SK-MEL-5 (cell line): ENCODE measurements at regions not wholly inside any gene's neighbourhood (a gene's known extent, or its start where the extent isn't known, plus 50 kb on each side); places are given as distances from the start of the nearest gene placed in this dataset.
"Not testable (repeated sequence)": the region's sequence is repeated elsewhere in the genome, so short reads cannot be mapped to it uniquely, and the experiment has no call there.

Experiments
- DNase-seq: peaks from one replicate; pipeline ENCODE4 v3.0.0-alpha.2; 2016; ENCODE audit warnings: low read depth, low spot score
- in situ Hi-C: cut with HindIII; loops from 2 replicates; pipeline ENCODE4 v1.10.0; 2016; ENCODE audit warnings: low sequenced_read_pairs, high pct_unique_total_duplicates, low pct_unique_long_range_greater_than_20kb

DNA sequence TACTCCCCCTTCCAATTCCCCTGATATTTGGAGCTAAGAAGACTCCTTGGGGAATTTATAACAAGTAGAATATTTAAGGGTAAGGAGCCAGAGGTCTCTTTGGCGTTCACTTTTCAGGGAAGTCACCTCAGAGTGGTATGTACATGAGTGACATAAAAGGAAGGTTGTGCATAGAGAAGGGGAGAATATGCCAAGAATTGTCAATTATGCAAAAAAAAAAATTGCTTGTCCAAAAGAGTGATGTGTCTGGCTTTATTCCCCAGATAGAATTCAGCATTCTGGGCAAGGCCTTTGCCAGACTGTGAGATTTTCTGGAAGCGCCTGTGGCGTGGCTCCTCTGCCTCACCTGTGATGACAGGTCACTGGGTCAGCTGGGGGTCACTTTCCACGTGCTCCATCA, 170.2 kb downstream of the MIAT start:
- no peak for DNase-seq
- in situ Hi-C loops: no loop called here

DNA sequence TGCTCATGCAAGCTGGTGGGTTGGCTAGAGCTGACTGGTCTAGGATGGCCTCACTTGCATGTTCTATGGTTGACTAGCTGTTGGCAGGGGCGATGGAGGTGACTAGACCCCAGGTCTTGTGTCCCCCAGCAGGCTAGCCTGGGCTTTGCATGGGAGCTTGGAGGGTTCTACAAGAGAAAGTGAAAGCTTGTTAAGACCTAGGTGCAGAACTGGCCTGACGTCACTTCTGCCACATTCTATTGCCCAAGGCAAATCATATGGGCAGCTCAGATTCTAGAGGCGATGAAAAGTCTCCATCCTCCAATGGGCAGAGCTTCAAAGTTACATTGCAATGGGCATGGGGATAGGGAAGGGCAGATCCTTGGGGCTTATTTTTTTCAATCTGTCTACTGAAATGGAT, 170.9 kb downstream of the MIAT start:
- peak; percentile 32 for DNase-seq

DNA sequence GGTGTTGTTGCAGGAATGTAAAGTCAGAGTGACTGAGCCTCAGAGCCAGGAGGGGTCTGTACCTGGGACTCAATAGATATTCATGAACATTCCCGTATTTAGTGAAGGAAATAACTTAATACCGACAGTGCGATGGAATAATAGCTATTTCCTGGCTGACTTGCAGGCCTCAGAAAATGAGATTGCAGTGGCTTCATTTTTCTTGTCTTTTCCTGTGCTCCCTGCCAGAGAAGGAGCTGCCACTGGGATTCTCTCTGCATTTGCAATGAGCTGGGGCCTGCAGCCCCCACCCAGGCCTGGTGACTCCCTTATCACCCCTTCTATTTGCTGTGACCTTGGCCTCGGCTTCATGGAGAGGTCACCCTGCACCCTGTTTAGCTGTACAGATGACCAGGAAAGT, 173.4 kb downstream of the MIAT start:
- in situ Hi-C loops: no loop called here

More for the DNA sequence above, 170.9 kb downstream of the MIAT start:
- in situ Hi-C loops: no loop called here

DNA sequence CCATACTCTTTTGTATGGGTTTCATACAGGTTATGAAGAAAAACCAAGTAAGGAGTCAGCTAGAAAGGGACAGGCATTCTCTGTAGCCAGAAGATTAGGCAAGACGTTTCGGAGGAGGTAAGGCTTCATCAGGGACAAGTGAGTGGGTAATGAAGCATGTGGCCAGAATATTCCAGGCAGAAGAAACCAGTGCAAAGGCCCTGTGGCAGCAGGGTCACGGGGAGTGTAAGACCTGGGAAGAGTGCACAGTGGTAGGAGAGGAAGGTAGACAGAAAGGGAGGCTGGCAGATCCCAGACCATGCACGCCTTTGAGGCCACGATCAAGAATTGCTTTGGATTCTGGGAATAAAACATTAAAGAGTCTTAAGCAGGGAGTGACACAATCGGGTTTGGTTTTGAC, 177.6 kb downstream of the MIAT start:
- in situ Hi-C loops: no loop called here
- no peak for DNase-seq

More for the DNA sequence above, 173.4 kb downstream of the MIAT start:
- no peak for DNase-seq

DNA sequence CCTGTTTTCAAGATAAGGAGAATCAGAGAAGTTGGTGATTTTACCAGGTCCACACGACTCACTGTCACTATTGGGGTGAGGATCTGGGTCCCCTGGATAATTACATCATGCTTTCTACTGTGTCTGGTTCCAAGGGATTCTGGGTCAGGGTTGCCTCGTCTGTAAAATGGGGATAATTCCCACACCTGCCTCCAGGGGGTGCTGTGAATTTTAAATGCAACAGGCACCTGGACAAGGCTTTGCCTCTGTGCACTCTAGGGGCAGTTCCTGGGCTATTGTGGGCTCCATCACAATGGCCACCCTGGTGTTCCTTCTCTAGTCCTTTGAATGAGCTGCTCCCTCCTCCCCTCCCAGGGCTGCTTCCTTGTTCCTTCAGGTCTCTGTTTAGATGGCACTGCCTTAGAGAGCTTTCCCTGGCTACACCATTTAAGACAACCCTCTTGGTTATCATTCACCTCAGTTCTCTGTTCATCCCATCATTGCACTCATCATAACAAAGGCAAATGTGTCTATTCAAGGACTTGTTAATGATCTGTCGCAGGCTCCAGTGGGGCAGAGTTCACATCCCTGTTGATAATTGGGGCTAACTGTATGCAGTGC, 178.6 kb downstream of the MIAT start:
- in situ Hi-C loops: no loop called here

DNA sequence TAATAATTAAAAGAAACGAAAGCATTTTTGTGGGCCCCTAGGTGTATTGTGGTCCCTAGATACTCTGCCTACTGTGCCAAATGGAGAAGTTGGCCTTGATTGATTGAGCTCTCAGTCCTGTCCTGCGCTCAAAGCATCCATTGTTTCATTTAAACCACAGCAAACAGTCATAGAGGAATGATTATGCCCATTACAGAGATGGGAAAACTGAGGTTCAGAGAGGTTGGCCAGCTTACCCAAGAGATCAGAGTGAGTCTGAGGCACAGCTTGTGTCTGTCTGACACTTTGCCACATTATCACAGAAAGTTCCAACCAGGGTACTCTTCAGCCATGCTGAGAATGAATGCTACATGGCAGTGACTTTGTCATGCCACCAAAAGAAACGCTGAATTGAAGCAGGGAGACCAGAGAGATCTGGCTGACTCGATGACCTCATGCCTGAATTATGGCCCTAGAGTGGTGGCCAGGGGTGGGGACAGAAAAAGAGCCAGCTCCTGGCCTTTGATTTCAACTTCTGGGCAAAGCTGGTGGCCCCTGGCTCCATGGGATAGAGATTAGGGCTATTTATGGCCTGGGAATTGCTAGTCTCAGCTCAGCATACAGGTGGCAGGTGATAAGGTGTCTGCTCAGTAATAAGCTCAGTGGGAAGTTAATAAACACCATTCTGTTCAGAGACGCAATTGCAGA, 180.5 kb downstream of the MIAT start:
- in situ Hi-C loops: no loop called here
- DNase-seq: no peak

More for the DNA sequence above, 178.6 kb downstream of the MIAT start:
- DNase-seq: peak; percentile 70

DNA sequence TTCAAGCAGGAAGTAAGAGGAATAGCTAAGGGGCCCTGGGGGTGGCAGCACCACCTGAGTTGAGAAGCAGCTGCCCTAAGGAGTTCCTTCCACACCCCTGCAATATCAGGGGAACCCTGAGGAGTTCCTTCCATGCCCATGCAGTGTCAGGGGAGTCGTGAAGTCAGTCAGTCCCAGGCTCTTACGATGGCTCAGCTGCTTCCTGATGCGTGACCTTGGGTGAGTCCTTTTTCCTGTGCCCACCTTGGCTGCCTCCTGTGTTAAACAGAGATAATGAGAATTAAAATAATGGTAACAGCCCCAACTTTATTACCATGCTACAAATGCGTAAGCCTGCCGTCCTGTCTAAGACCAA, 181.1 kb downstream of the MIAT start:
- no peak for DNase-seq
- in situ Hi-C loops: no loop called here

DNA sequence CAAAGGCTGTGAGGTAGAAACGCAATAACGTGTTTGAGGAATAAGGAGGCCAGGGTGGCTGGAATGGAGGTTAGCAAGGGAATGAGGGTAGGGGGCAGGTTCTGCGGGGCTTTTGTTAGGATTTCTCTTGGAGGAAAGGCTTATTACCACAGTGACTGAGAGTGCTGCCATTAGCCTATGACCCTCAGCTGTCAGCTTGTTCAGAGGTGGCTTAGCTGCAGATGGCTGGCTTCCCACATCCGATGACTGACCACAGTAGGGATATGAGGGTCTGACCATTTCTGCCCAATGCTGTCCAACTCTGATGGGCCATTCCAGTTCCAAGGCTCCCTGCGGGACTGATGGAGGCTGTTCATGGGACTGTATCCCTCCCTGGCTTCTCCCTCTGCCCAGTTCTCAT, 181.8 kb downstream of the MIAT start:
- in situ Hi-C loops: no loop called here
- no peak for DNase-seq

DNA sequence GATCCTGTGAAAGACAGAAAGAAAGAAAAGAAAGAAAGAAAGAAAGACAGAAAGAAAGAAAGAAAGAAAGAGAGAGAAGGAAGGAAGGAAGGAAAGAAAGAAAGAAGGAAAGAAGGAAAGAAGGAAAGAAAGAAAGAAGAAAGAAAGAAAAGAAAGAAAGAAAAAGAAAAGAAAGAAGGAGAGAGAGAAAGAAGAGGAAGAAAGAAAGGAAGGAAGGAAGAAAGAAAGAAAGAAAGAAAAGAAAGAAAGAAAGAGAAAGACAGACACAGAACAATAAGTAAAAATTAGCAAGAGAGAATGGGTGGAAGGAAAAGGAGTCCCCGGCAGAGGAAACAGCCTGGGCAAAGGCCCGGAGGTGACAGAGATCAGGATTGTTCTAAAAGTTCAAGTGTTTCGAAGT, 183.4 kb downstream of the MIAT start:
- DNase-seq, in situ Hi-C loops: not testable (repeated sequence)

DNA sequence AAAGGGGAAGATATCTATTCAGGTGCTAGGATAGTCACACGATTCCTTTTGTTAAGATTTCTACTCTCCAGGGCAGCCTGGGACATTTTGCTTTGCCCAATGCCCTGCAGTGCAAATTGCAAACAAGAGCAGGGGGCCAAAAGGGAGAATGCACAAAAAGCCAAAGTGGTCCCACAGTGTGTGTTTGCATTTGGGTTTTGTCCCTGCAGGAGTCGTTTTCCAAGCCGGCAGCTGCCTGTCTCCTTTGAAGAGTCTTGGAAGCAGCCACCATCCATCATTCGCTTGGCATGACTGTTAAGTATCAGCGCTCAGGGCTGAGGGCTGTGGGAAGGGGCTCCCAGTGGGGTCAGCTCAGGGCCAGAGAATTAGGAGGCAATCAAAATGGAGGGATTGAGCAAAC, 184.7 kb downstream of the MIAT start:
- in situ Hi-C loops: no loop called here
- DNase-seq: no peak

DNA sequence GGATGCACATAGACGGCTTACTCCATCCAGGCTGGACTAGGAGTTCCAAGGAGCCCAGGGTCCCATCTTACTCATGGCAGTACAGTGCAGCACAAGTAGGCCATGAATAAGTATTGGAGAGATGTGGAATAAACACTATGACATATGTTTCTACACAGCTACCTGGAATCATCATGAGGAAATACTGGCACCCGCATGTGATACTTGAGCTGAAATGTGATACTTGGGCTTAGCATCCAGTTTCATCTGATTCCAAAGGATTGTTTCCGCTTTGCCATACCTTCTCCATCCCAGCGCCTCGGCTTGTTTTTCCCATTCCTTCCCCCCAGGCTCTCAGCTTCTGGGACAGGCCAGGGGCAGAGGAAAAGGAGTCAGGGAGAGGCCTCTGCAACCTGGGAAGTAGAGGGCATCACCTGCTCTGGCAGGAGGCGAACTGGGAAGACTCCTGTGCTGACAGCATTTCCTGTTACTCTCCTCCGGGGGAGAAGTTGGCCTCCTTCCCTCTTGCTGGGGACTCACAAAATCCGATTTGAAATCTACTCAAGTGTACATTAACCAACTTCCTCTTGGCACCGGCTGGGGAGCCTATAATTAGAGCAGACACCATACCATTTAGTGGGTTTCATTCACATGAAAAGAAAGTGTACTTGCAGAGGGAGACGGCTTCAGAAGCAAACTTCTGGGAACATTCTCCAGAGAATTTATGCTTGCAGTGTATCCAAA, 187.8 kb downstream of the MIAT start:
- in situ Hi-C loops: no loop called here
- no peak for DNase-seq

DNA sequence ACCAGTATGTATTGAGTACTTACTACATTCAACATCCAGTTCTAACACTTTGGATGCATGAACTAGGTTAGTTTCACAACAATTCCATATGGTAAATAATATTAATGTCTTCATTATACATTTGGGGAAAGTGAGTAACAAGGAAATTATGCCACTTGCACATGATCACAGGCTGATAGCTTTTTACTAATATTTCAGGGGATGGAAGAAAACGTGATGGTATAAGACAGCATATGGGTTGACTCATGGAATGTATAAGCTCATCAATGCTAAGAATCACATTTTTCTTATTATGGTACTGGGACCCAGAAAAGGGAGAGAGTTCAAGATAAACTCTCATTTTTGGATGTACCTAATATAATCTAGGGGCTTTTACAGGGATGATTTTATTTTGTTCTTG, 188.7 kb downstream of the MIAT start:
- no peak for DNase-seq
- in situ Hi-C loops: no loop called here

DNA sequence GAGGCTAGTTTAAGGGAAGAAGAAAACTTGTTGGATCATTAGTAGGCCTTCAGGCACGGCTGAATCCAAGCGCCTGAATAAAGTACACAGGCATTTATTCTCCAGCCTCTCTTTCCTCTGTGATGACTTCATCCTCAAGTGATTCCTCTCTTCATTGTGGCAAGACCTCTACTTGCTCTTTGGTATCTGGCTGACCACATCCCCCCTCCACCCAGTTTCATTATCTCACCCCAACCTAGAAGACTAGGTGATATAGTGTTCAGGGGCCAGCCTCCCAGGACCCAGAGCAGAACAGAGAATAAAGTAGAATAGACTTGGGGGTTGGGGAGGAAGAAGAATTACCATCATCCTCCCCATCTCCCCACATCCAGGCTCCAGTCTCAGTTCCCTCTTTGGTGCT, 189.3 kb downstream of the MIAT start:
- DNase-seq: no peak
- in situ Hi-C loops: no loop called here

DNA sequence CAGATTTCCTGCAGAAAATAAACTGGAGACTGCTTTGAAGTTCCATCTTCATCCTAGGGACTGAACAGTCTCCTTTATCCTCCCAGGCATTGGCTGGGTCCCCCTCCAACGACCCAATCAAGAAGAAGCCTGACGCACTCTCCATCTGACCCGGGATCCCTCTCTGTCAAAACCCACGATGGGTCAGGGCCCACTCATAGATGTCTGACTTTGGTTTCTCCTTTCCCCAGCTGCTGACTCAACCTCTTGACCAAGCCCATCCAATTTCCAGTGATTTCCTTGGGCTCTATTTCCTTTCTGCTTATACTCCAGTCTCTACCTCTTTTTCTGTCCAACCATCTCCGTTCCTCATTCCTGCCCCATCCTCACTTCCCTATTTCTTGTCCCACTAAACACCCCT, 189.7 kb downstream of the MIAT start:
- no peak for DNase-seq
- in situ Hi-C loops: no loop called here

DNA sequence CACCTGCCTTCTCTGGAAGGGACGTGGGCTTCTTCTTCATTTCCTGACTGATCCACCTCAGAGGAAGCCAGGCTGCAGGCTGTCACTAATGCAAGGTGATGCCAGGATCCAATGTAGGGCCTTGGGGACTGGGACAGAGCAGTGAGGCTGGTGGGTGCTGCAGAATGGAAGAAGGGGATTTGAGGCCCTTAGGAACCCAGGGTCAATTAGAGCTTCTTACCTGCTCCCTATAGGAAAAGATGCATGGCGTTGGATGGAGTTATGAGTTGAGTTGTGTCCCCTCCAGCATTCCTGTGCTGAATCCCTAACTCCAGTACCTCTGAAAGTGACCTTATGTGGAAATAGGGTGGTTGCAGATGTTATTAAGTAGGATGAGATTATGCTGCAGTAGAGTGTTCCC, 190.4 kb downstream of the MIAT start:
- in situ Hi-C loops: no loop called here
- no peak for DNase-seq

DNA sequence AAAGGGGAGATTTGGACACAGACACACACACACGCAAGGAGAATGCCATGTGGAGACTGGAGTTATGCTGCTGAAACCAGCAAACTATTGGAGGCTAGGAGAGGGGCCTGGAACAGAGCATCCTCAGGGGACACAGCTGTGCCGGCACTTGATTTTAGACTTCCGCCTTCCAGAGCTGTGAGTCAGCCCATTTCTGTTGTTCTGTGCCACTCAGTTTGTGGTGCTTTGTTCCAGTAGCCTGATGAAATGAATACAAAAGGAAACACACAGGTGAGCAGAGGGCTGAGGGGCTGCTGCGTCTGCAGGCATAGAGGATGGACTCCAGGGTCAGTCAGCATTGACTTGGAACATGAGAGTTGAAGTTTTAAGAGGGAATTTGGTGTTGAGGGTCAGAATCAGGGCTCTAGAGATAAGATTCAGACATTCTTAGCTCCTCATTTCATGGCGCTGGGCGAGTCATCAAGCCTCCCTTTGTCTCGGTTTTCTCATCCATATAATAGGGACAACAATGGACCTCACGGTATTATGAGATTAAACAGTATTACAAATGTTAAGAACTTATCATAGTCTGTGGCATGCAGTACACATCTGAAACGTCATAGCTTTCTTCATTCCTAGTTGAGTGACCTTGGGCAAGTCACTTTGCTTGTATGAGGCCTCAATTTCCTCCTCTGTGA, 191.0 kb downstream of the MIAT start:
- in situ Hi-C loops: no loop called here
- no peak for DNase-seq

DNA sequence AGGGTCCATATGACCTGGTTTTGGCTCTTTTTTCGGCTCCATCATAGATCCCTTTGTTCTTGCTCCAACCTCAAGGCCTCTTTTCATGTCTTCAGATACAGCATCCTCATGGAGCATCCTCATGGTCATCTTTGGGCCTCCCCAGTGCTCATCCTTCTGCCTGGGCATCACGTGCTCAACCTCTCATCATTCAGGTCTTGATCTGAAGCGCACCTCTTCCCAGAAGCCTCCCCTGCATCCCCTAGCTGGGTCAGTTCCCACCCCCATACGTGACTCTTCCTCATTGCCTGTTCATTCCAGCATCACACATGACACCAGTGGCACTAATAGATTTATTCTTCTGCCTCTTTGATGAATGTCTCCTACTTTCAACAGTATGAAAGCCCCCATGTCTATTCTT, 192.2 kb downstream of the MIAT start:
- DNase-seq: no peak
- in situ Hi-C loops: no loop called here

DNA sequence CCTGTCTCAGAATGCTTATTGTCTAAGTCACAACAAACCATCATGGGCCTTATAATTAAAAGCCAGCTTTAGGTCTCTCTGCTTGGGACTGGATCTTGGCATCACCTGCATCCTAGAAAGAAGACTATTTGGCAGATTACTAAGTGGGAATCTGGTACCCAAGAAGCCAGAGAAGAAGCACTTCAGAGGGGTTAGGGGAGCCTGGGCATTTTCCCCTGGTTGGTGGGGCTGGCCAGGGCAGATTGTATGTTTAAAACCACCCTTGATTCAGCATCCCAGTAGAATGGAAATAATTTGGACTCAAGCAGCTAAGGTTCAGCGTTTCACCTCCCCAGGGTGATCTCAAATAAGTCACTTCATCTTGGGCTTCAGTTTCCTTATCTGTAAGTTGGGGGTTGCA, 193.7 kb downstream of the MIAT start:
- no peak for DNase-seq
- in situ Hi-C loops: no loop called here

DNA sequence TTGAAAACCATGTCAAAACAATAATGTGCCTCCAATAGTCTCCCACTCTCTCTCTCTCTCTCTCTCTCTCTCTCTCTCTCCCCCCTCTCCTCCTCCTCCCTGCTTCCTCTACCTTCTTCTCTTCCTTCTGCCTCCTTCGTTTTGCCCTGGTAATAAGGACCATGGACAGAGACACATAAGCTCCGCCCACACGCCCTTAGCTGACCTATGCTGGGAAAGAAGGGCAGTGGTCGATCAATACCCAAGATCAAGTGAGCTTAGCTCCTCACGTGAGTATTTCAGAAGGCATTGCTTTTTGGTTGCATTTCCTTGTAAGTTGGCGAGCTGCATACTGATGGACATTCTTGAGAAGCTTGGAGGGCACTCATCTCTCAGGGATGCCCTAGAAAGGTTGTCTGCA, 194.8 kb downstream of the MIAT start:
- in situ Hi-C loops: no loop called here
- DNase-seq: peak; percentile 31
